ENCODE measurements at regions not wholly inside any gene's neighbourhood (a gene's known extent, or its start where the extent isn't known, plus 50 kb on each side); places are given as distances from the start of the nearest gene placed in this dataset.
A peak's percentile ranks its signal among the peaks of the same experiment; 100 is the strongest.
"Not testable (repeated sequence)": the region's sequence is repeated elsewhere in the genome, so short reads cannot be mapped to it uniquely, and the experiment has no call there.

GRCh38 chr21:6040095-6040494, 4481.3 kb upstream of the TPTE start:
- POLR2A ChIA-PET, H3K27me3 Mint-ChIP-seq, H3K4me3 Mint-ChIP-seq: not testable (repeated sequence)

GRCh38 chr21:6043430-6044275, 4477.7 kb upstream of the TPTE start:
- H3K4me3 Mint-ChIP-seq; H3K36me3 Mint-ChIP-seq (ENCODE audit: low read depth); H3K27me3 Mint-ChIP-seq; H3K27ac Mint-ChIP-seq; H3K9me3 Mint-ChIP-seq; H3K4me1 Mint-ChIP-seq; DNase-seq; CTCF ChIA-PET; POLR2A ChIA-PET: not testable (repeated sequence)

More at GRCh38 chr21:6040095-6040494, 4481.3 kb upstream of the TPTE start:
- DNase-seq; CTCF ChIA-PET; H3K36me3 Mint-ChIP-seq (ENCODE audit: low read depth); H3K4me1 Mint-ChIP-seq; H3K9me3 Mint-ChIP-seq; H3K27ac Mint-ChIP-seq: not testable (repeated sequence)

DNA sequence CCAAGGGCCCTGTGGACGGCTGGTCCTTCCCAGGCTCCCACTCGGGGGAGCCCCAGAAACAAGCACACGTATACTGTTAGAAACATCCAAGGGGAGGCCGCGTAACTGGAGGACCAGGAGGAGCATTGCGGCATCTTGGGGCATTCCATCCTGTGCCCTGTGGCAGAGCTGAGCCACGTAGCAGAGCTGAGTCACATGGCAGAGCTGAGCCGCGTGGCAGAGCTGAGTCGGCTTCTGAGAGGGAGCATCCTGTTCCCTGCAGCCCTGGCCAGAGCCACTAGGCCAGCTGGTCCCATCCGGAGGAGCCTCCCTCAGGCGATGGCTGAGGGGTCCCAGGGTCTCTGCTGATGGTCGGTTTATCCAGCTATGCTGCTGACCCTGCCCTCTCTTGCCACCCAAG, 4476.7 kb upstream of the TPTE start:
- CTCF ChIA-PET, result not testable (repeated sequence)

DNA sequence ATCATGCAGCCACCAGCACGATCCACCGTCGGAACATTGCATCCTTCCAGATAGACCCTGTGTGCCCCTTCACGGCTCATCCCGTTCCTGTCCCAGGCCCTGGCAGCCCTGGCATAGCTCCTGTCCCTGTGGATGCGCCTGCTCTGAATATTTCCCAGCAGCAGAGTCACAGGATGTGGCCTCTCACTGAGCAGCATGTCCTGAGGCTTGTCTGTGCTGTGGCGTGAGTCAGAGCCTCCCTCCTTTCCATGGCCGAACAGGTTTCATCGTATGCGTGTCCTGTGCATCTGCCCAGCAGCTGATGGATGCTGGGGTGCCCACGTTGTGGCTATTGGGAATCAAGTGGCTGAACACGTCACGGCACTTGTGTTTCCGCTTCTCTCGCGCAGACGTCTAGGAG, 4471.5 kb upstream of the TPTE start:
- H3K27me3 Mint-ChIP-seq; POLR2A ChIA-PET; H3K36me3 Mint-ChIP-seq (ENCODE audit: low read depth); H3K27ac Mint-ChIP-seq; H3K9me3 Mint-ChIP-seq; CTCF ChIA-PET; DNase-seq; H3K4me1 Mint-ChIP-seq; H3K4me3 Mint-ChIP-seq: not testable (repeated sequence)

More for the DNA sequence above, 4476.7 kb upstream of the TPTE start:
- H3K27me3 Mint-ChIP-seq; POLR2A ChIA-PET; H3K27ac Mint-ChIP-seq; H3K4me3 Mint-ChIP-seq; H3K36me3 Mint-ChIP-seq (ENCODE audit: low read depth); DNase-seq; H3K4me1 Mint-ChIP-seq; H3K9me3 Mint-ChIP-seq: not testable (repeated sequence)

DNA sequence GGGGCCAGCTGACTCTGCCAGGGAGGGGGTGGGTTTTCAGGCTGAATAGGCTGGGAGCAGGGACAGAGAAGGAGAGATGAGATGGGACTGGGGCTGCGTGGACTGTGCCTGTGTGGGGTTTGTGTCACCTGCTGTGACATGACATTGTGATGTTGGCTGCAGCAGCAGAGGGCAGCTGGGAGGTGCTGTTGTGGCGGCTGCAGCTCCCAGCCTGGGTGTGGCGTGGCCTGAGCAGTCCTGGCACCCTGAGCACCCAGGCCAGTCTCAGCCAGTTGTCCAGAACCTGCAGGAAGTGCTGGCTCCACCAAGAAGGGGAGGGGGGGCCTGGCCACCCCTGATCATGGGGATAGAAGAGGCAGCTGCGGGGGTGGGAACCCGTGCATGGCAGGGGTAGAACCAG, 4469.3 kb upstream of the TPTE start:
- not testable (repeated sequence) for H3K27ac Mint-ChIP-seq

DNA sequence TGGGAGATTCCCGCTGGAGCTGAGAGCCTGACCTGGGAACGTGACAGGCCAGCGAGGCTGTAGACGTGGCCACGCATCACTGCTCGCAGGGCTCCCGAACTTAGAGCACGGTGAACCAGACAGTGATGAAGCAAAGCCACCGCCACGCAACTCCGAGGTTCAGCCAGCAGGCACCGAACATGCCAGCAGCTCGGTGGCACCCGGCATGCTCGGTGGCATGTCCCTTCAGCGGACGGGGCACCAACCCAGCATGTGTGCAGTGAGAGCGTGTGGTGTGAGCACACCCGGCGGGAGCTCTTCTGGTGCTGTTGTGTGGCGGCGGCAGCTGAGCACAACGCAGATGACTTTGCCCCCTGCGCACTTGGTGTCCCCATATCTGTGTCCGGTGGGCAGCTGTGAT, 4468.2 kb upstream of the TPTE start:
- CTCF ChIA-PET; H3K9me3 Mint-ChIP-seq; POLR2A ChIA-PET; H3K4me1 Mint-ChIP-seq; H3K27ac Mint-ChIP-seq; H3K36me3 Mint-ChIP-seq (ENCODE audit: low read depth); H3K4me3 Mint-ChIP-seq; DNase-seq; H3K27me3 Mint-ChIP-seq: not testable (repeated sequence)

More for the DNA sequence above, 4469.3 kb upstream of the TPTE start:
- CTCF ChIA-PET; H3K27me3 Mint-ChIP-seq; H3K4me3 Mint-ChIP-seq; H3K9me3 Mint-ChIP-seq; POLR2A ChIA-PET; H3K36me3 Mint-ChIP-seq (ENCODE audit: low read depth); DNase-seq; H3K4me1 Mint-ChIP-seq: not testable (repeated sequence)

DNA sequence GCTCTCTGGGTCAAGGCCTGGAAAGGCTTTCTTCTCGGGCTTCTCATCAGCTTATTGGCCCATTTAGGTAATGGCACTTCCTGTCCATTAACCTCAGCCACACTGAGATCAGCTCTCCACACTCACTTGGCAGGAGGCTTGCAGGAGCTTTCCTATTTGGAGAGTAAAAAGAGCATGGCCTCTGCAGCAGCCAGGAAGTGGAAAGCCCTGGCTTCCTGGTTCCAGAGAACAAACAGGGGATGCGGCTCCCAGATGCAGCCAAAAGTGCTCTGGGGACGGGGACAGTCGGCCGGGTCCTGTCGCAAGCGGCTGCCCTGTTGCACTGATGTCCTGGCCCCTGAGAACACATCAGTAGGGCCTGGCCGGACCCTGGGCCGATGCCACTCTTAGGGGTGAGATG, 4462.4 kb upstream of the TPTE start:
- H3K4me1 Mint-ChIP-seq; POLR2A ChIA-PET; H3K27ac Mint-ChIP-seq; DNase-seq; H3K4me3 Mint-ChIP-seq; H3K27me3 Mint-ChIP-seq; CTCF ChIA-PET; H3K9me3 Mint-ChIP-seq; H3K36me3 Mint-ChIP-seq (ENCODE audit: low read depth): not testable (repeated sequence)

DNA sequence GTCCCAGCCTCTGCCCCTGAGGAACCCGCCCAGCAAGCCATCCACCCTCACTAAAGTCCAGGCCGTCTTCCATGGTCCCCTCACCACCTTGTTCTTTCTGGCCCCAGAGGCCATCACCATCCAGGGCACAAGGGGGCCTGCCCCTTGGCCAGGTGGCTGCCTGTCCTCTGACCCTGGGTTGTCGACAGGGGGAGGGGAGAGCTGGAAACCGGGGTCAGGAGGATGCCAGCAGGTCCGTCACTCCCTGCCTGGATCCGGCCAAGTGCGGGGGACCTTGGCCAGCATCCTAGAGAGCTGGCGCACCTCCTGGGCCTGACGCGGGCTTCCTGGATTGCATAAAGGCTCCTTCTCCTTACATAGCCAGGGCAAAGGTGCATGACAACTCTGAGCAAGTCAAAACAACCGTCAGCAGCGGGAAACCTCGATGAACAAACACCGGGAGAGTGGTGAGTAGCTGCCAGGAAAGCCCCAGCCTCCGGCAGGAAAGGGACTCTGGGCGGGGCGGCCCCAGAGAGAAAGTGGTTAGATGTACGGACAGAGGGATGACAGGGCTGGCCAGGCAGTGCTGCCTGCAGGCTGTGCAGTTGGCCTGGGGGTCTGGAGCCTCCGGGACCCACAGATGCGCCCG, 4461.2 kb upstream of the TPTE start:
- CTCF ChIA-PET; POLR2A ChIA-PET; DNase-seq; H3K4me1 Mint-ChIP-seq; H3K9me3 Mint-ChIP-seq; H3K36me3 Mint-ChIP-seq (ENCODE audit: low read depth); H3K4me3 Mint-ChIP-seq; H3K27me3 Mint-ChIP-seq; H3K27ac Mint-ChIP-seq: not testable (repeated sequence)

- H3K9me3 Mint-ChIP-seq; H3K27me3 Mint-ChIP-seq; CTCF ChIA-PET; POLR2A ChIA-PET; H3K4me3 Mint-ChIP-seq; H3K4me1 Mint-ChIP-seq; H3K36me3 Mint-ChIP-seq (ENCODE audit: low read depth); H3K27ac Mint-ChIP-seq; DNase-seq: not testable (repeated sequence)
These were observed 4454.9 kb upstream of the TPTE start for GRCh38 chr21:6066320-6066985.

DNA sequence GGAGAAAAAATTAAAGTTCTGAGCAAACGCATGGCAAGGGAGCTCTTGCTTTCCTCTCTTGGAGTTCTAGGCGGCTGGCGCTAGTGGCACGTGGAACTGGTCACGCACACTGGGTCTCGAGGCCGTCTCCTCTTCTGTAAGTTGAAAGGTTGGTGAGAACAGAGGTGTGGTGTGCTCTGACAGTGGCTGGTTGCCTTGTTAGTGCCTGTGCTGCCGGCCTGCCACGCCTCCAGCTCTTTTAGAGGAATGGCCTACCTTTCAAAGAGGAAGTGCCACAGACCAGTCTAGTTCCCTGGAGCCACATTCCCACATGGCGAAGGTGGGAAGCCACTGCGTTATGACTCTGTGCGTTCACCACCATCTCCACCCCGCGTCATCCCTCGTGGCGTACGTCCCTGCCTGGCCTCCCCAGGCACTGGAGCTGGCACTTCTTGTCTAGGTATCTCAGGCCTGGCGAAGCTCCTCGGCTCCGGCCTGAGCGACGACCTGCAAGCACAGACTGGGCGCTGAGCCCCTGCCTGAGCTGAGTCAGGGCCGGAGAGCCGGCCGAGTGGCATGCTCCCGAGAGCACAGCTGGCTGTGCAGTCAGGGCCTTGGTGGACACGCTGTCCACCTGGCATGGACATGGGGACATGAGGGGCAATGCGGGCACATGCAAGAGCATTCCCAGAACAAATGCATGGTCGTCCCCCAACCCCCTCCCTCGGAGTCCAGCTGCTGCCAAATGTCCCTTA, 4453.1 kb upstream of the TPTE start:
- H3K27me3 Mint-ChIP-seq; DNase-seq; H3K9me3 Mint-ChIP-seq; H3K36me3 Mint-ChIP-seq (ENCODE audit: low read depth); H3K27ac Mint-ChIP-seq; POLR2A ChIA-PET; H3K4me3 Mint-ChIP-seq; CTCF ChIA-PET; H3K4me1 Mint-ChIP-seq: not testable (repeated sequence)

GRCh38 chr21:6070213-6070612, 4451.2 kb upstream of the TPTE start:
- CTCF ChIA-PET; POLR2A ChIA-PET; H3K27me3 Mint-ChIP-seq; H3K9me3 Mint-ChIP-seq; DNase-seq; H3K36me3 Mint-ChIP-seq (ENCODE audit: low read depth); H3K4me1 Mint-ChIP-seq: not testable (repeated sequence)
- peak overlapping the region; percentile 66 for H3K27ac Mint-ChIP-seq
- H3K4me3 Mint-ChIP-seq, result peak overlapping the region; percentile 33

GRCh38 chr21:6072691-6073090, 4448.7 kb upstream of the TPTE start:
- H3K27ac Mint-ChIP-seq; POLR2A ChIA-PET; DNase-seq; H3K4me1 Mint-ChIP-seq; CTCF ChIA-PET; H3K9me3 Mint-ChIP-seq; H3K36me3 Mint-ChIP-seq (ENCODE audit: low read depth); H3K27me3 Mint-ChIP-seq; H3K4me3 Mint-ChIP-seq: not testable (repeated sequence)

GRCh38 chr21:6073993-6074705, 4447.2 kb upstream of the TPTE start:
- H3K4me3 Mint-ChIP-seq; DNase-seq; H3K4me1 Mint-ChIP-seq; H3K27me3 Mint-ChIP-seq; H3K36me3 Mint-ChIP-seq (ENCODE audit: low read depth); H3K9me3 Mint-ChIP-seq; H3K27ac Mint-ChIP-seq; POLR2A ChIA-PET; CTCF ChIA-PET: not testable (repeated sequence)
